NCI-H82 treated with DMSO at 0.1 percent for 48 hours (cell line): ENCODE measurements at regions not wholly inside any gene's neighbourhood (a gene's known extent, or its start where the extent isn't known, plus 50 kb on each side); places are given as distances from the start of the nearest gene placed in this dataset.
A peak's percentile ranks its signal among the peaks of the same experiment; 100 is the strongest.
"Not testable (repeated sequence)": the region's sequence is repeated elsewhere in the genome, so short reads cannot be mapped to it uniquely, and the experiment has no call there.

Source experiments
- DNase-seq: peaks from one replicate; lab custom pipeline; 2025; ENCODE audit not compliant: unreplicated experiment; lab: John Stamatoyannopoulos, UW

- no peak for DNase-seq
Observed at GRCh38 chr5:14995229-14995628, 123.7 kb upstream of the ANKH start.

- DNase-seq, result not testable (repeated sequence)
Observed at GRCh38 chr5:14993459-14994133, 122.0 kb upstream of the ANKH start.

GRCh38 chr5:14992751-14993458, 121.3 kb upstream of the ANKH start:
- not testable (repeated sequence) for DNase-seq

GRCh38 chr5:14988223-14988622, 116.6 kb upstream of the ANKH start:
- DNase-seq, result no peak

- no peak for DNase-seq
Observed at GRCh38 chr5:14986413-14986812, 114.8 kb upstream of the ANKH start.

GRCh38 chr5:14983666-14984441, 112.3 kb upstream of the ANKH start:
- DNase-seq, result no peak

GRCh38 chr5:14980698-14981097, 109.1 kb upstream of the ANKH start:
- no peak for DNase-seq

- no peak for DNase-seq
Observed at GRCh38 chr5:14977058-14977685, 105.6 kb upstream of the ANKH start.

GRCh38 chr5:14976486-14976885, 104.9 kb upstream of the ANKH start:
- DNase-seq, result no peak

GRCh38 chr5:14971873-14972272, 100.3 kb upstream of the ANKH start:
- DNase-seq, result no peak

- no peak for DNase-seq
Observed at GRCh38 chr5:14968796-14969195, 97.2 kb upstream of the ANKH start.

- no peak for DNase-seq
Observed at GRCh38 chr5:14967166-14967565, 95.6 kb upstream of the ANKH start.

GRCh38 chr5:14965815-14966214, 94.2 kb upstream of the ANKH start:
- no peak for DNase-seq

- no peak for DNase-seq
Observed at GRCh38 chr5:14962604-14963003, 91.0 kb upstream of the ANKH start.

GRCh38 chr5:14960120-14960462, 88.5 kb upstream of the ANKH start:
- DNase-seq, result no peak

- no peak for DNase-seq
Observed at GRCh38 chr5:14959399-14960119, 88.0 kb upstream of the ANKH start.

- DNase-seq, result no peak
Observed at GRCh38 chr5:14958188-14958587, 86.6 kb upstream of the ANKH start.

- DNase-seq, result no peak
Observed at GRCh38 chr5:14956423-14957046, 85.0 kb upstream of the ANKH start.

- peak; percentile 8 for DNase-seq
Observed at GRCh38 chr5:14954616-14955343, 83.2 kb upstream of the ANKH start.

GRCh38 chr5:14954216-14954615, 82.6 kb upstream of the ANKH start:
- no peak for DNase-seq
